Heart right ventricle (tissue), 16 donors: ENCODE measurements at regions not wholly inside any gene's neighbourhood (a gene's known extent, or its start where the extent isn't known, plus 50 kb on each side); places are given as distances from the start of the nearest gene placed in this dataset.

Experiments used
- ATAC-seq, 8 donors: fragments of 200-7000 bp; cut with Tn5 transposase; one replicate each; pipeline ENCODE4 v1.9.1; 2020; ENCODE audit warnings: mild to moderate bottlenecking in 8 of 8, moderate library complexity in 8 of 8, moderate number of reproducible peaks in 1 of 8
- DNase-seq, 2 donors: peaks; one replicate each; pipeline ENCODE4 v3.0.0-alpha.2; 2020
- H3K27ac ChIP-seq, 10 donors: fragments of 200-600 bp; sonication (generic) in 2 of 10; one replicate each; pipeline versions ENCODE4 v1.5.0 to v1.8.0; 2020 to 2022; ENCODE audit warnings: mild to moderate bottlenecking in 3 of 10
- H3K27me3 ChIP-seq, 7 donors: fragments of 200-600 bp; one replicate each; pipeline ENCODE4 v1.8.0; 2021 to 2022; ENCODE audit warnings: mild to moderate bottlenecking in 2 of 7
- H3K36me3 ChIP-seq, 9 donors: fragments of 200-600 bp; sonication (generic) in 1 of 9; one replicate each; pipeline versions ENCODE4 v1.5.0 to v1.8.0; 2020 to 2022; ENCODE audit warnings: mild to moderate bottlenecking in 2 of 9
- H3K4me1 ChIP-seq, 9 donors: fragments of 200-600 bp; sonication (generic) in 1 of 9; one replicate each; pipeline versions ENCODE4 v1.5.0 to v1.8.0; 2020 to 2022; ENCODE audit warnings: mild to moderate bottlenecking in 4 of 9
- H3K4me3 ChIP-seq, 10 donors: fragments of 200-600 bp; sonication (generic) in 2 of 10; one replicate each; pipeline versions ENCODE4 v1.5.0 to v1.8.0; 2020 to 2022; ENCODE audit warnings: mild to moderate bottlenecking in 7 of 10, moderate library complexity in 2 of 10
- H3K9me3 ChIP-seq, 11 donors: fragments of 200-600 bp in 10 of 11; sonication (generic) in 2 of 11; one replicate each; pipeline versions ENCODE4 v1.5.0 to v1.8.0; 2013 to 2022; ENCODE audit warnings: mild to moderate bottlenecking in 2 of 11, control low read depth in 1 of 11, moderate library complexity in 1 of 11
- CTCF ChIP-seq, 9 donors: fragments of 200-600 bp; sonication (generic) in 2 of 9; IDR thresholded peaks; one replicate each; pipeline versions ENCODE4 v1.5.0 to v1.8.0; 2021 to 2022; ENCODE audit warnings: antibody characterized with exemption in 9 of 9, mild to moderate bottlenecking in 5 of 9, moderate library complexity in 1 of 9
- WGBS, 2 donors: extraction: QIAGEN DNeasy Blood & Tissue Kit; methylation state at CpG; one replicate each; pipeline ENCODE4 v1.1.7; 2013; ENCODE audit warnings: inconsistent platforms in 1 of 2; 5-methylcytosine and 5-hydroxymethylcytosine counted together
- intact Hi-C, 10 donors: fragments of 100-400 bp; cut with DNase I; formaldehyde crosslinking; loops; one replicate each; pipeline versions ENCODE4 v1.11.1 to v1.14.2; 2022
- donor health status: Arrhythmogenic right ventricular cardiomyopathy.
- donor health status: ischemic (EF 13 %, LVEDD 7.1; RV severe dilation, severe dysfunction).
- donor health status: healthy with polysubstance abuse.
- donor health status: DM: no; HTN: yes; CAD: no.
- donor health status: DM: no; HTN: no; CAD: no.
- donor health status: ischemic (EF 25% LVEDD 6.9; RV normal size, moderate dysfunction).
- donor health status: ischemic (EF 25% LVEDD 5.7; RV mildly dilated, moderate dysfunction).
- donor health status: healthy.
- donor health status: DM: yes; HTN: yes; CAD: no.
- donor health status: Ischemic cardiomyopathy.
- donor health status: ischemic (EF 35%, LVEDD 5.7; RV mildly dilated, moderate dysfunction).
- donor health status: nonischemic (EF 11% LVEDD 7.7; RV severe dilation, severe dysfunction).
- donor health status: DM: yes; HTN: yes; CAD: no.
- donor health status: PGD.
- donor health status: ischemic (EF 29% LVEDD 5.4; RV normal size, mild dysfunction).
- donor health status: nonischemic (EF 23%, LVEDD 6.1; RV moderate dilation, normal function).

GRCh38 chr3:28826840-28827239 is 454.0 kb upstream of the RBMS3 start:
- Histone ChIP-seq H3K27ac (no peak overlapping the region), H3K4me3 (no peak overlapping the region), H3K27me3 (no peaks in the 10 kb centered on the region), H3K9me3 (peaks cover 0 to 14% (median 3%) of the 10 kb centered on the region in 11 donors), H3K4me1 (no peaks in the 10 kb centered on the region), H3K36me3 (no peaks in the 10 kb centered on the region)
- DNase-seq, result no peak
- intact Hi-C loops, result no loop called here
- no peak for ATAC-seq
- no peak for TF ChIP-seq CTCF (IDR thresholded peaks at IDR 0.05)

- TF ChIP-seq CTCF (IDR thresholded peaks at IDR 0.05), result no peak
- Histone ChIP-seq H3K9me3 (peaks cover 0 to 20% (median 3%) of the 10 kb centered on the region in 11 donors), H3K36me3 (no peaks in the 10 kb centered on the region), H3K27me3 (peaks cover 0 to 8% (median 5%) of the 10 kb centered on the region in 7 donors), H3K4me3 (no peak overlapping the region), H3K27ac (no peak overlapping the region), H3K4me1 (no peaks in the 10 kb centered on the region)
- 32 to 36% methylated on average over 2 of the region's 2 CpGs for WGBS, 2 donors
- intact Hi-C loops, result loop anchor here in 1 of 10 donors (5.0 kb wide), 1 partner anchor 1127 kb away; no protein-coding TSS in a partner anchor
- ATAC-seq (no peak), DNase-seq (no peak)
Measured at GRCh38 chr3:28835249-28835648, 445.6 kb upstream of the RBMS3 start.

GRCh38 chr3:28835751-28836150 is 445.1 kb upstream of the RBMS3 start:
- WGBS, 2 donors, result 31 to 32% methylated on average over 8 of the region's 8 CpGs
- H3K27me3 ChIP-seq, result peaks cover 0 to 8% (median 5%) of the 10 kb centered on the region in 7 donors
- ATAC-seq (no peak), DNase-seq (peak in 1 of 2 donors; percentile 12)
- H3K27ac ChIP-seq, result no peak overlapping the region
- H3K4me1 ChIP-seq, result no peaks in the 10 kb centered on the region
- peaks cover 0 to 16% (median 3%) of the 10 kb centered on the region in 11 donors for H3K9me3 ChIP-seq
- no peak for TF ChIP-seq CTCF (IDR thresholded peaks at IDR 0.05)
- H3K4me3 ChIP-seq, result no peak overlapping the region
- no peaks in the 10 kb centered on the region for H3K36me3 ChIP-seq
- intact Hi-C loops, result loop anchor here in 1 of 10 donors (5.0 kb wide), 1 partner anchor 1127 kb away; no protein-coding TSS in a partner anchor

- intact Hi-C loops, result loop anchor here in 1 of 10 donors (5.0 kb wide), 1 partner anchor 1126 kb away; no protein-coding TSS in a partner anchor
Measured at GRCh38 chr3:28836199-28836598, 444.7 kb upstream of the RBMS3 start.

More at GRCh38 chr3:28836199-28836598, 444.7 kb upstream of the RBMS3 start:
- DNase-seq (no peak), ATAC-seq (no peak)
- TF ChIP-seq CTCF (IDR thresholded peaks at IDR 0.05), result no peak
- H3K4me1 ChIP-seq, result no peaks in the 10 kb centered on the region
- peaks cover 0 to 8% (median 5%) of the 10 kb centered on the region in 7 donors for H3K27me3 ChIP-seq
- no peaks in the 10 kb centered on the region for H3K36me3 ChIP-seq
- peaks cover 0 to 13% (median 0%) of the 10 kb centered on the region in 11 donors for H3K9me3 ChIP-seq
- no peak overlapping the region for H3K4me3 ChIP-seq
- 61 to 69% methylated on average over 2 of the region's 2 CpGs for WGBS, 2 donors
- no peak overlapping the region for H3K27ac ChIP-seq
